Inflammatory macrophage (primary cell): ENCODE measurements at regions not wholly inside any gene's neighbourhood (a gene's known extent, or its start where the extent isn't known, plus 50 kb on each side); places are given as distances from the start of the nearest gene placed in this dataset.
"Not testable (repeated sequence)": the region's sequence is repeated elsewhere in the genome, so short reads cannot be mapped to it uniquely, and the experiment has no call there.

Source experiments
- DNase-seq, 2 donors: peaks; one replicate each; pipeline ENCODE4 v3.0.0-alpha.2; 2020 to 2022

- no peak for DNase-seq
Observed at GRCh38 chr20:46785958-46786357, 76.5 kb downstream of the SLC2A10 start.

DNA sequence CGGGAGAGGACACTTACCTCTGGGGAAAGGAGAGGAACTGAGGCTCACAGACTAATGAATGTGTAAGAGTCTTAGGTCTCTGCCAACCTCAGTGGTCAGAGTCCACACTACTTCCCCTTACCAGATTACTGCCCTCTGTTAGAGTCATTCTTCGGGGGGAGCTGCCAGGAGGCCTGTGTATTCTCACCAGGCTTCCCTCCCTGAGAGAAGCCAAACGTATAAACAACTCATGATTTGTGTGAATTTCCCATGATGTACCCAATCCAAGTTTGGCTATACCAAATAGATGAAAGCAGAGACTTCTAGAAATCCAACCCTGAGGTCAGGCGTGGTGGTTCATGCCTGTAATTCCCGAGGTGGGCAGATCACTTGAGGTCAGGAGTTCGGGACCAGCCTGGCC is 77.1 kb downstream of the SLC2A10 start:
- DNase-seq = no peak

DNA sequence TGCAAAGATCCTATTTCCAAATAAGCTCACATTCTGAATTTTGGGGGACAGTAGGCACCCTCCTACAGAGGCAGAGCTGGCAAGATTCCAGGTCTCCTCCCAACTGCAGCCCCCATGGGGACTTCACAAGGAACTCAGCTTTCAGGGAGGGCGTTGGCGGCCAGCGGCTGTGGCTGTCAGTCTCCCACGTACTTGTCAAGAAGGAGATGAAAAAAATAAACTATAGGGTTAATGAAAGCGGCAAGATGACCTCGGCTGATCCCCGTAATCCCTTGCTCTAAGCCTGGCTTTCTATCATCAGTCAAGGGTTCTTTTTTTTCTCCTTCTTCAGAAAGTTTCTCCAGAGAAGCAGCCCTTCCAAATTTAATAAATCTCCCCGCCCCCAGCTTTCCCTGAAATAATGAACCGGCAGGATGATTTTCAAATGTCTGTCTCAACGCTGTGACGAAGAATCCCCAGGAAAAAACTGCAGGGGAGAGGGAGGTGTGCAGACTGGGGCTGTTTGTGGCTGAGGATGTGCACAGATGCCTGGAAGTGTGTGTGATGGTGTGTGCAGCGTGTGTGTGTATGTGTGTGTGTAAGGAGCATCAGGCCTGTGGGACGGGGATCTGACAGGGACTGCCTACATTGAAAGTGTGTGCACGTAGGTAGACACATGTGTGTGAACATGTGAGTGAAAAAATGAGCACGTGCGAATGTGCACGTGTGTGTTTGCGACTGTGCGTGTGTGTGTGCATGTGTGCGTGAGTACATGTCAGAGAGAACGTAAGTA is 78.7 kb downstream of the SLC2A10 start:
- no peak for DNase-seq

DNA sequence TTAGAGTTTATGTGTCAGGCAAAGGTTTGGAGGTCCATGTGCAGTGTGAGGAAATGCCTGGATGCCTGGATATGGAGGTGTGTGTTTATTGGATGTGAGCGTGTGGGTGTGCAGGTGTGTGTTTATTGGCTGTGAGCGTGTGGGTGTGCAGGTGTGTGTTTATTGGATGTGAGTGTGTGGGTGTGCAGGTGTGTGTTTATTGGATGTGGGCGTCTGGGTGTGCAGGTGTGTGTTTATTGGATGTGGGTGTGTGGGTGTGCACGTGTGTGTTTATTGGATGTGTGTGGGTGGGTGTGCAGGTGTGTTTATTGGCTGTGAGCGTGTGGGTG is 79.3 kb downstream of the SLC2A10 start:
- DNase-seq = not testable (repeated sequence)

DNA sequence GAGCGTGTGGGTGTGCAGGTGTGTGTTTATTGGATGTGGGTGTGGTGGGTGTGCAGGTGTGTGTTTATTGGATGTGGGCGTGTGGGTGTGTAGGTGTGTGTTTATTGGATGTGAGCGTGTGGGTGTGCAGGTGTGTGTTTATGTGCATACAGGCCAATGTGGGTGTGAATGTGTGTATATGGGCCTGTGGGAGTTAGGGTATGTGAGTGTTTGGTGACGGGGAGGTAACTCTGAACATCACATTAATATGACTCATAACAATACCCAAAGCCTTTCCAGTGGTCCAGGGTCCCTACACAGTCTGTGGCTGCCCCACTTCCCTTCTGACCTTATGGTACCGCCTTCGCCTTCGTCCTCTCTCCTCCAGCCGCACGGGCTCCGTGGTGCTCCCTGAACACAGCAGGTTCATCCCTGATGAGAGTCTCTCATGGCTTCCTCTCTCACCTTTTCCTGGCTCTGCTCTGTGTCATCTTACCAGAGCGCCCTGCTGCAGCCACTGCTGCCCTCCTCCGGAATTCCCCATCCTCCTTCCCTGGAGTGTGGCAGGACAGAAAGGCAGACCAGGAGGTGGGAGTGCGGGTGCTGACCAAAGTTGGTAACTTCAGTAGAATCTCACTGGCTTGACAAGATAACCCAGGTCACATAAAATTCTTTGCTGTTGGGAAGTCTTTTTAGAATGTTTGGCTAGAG is 80.0 kb downstream of the SLC2A10 start:
- no peak for DNase-seq

GRCh38 chr20:46791722-46792416 is 82.4 kb downstream of the SLC2A10 start:
- DNase-seq = no peak

DNA sequence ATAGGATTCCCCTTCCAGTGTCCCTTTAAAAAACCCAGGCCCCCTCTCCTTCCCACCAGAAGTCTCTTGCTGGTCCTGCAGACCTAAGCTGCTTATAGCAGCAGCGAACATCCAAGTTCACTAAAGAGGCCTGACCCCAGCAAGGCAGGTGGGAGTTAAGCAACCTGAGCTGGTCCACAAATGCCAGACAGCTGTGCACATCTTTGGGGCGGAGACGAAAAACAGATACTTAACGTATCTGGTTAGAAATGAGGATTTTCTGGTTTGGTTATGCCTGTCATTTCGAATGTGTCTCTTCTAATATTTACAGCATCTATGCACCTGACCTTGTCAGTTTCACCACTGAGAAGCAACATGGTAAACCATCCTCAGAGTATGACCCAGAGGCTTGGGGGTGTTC is 87.8 kb downstream of the SLC2A10 start:
- no peak for DNase-seq

DNA sequence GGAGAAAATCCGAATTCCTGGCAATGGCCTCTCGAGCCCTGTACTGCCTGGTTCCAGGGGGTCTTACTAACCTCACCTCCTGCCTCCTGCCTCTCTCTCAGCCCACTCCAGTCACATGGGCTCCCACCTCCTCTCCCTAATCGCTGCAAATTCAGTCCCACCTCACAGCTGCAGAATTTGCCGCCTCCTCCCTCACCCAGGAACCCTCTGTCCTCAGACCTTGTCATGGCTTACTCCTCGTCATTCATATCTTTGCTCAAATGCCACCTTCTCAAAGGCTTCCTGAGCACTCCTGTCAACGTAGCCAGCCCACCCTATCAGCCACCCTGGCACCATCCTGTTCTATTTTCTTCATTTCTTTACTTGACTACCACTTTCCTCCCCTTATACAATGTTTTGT is 89.0 kb downstream of the SLC2A10 start:
- DNase-seq = no peak

DNA sequence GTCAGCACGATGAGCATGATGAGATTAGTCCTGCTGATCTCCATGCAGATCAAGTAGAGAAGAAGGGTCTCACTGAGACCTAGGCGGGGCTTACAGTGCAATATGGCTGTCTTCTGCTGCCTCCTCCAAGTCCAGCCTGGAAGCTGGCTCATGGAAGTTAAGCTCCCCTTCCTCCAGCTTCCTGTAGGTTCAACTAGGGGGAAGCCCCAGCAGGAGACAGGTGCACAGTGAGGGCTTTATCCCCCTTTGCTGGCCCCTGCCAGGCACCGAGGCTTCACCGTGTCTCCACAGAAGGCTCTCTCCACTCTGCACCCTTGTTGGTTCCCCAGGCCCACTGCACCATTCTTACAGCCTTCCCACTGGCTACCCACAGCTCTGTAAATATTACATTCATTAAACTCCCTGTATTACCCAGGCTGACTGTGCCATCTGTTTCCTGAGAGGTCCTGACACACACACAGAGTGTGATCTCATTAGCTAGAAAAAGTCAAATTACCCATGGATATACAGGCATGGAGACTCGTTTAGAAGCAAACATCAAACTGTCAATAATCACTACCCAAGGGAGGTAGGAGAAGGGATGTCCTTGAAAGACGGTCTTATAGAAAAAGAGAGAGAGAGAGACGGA is 90.4 kb downstream of the SLC2A10 start:
- no peak for DNase-seq

DNA sequence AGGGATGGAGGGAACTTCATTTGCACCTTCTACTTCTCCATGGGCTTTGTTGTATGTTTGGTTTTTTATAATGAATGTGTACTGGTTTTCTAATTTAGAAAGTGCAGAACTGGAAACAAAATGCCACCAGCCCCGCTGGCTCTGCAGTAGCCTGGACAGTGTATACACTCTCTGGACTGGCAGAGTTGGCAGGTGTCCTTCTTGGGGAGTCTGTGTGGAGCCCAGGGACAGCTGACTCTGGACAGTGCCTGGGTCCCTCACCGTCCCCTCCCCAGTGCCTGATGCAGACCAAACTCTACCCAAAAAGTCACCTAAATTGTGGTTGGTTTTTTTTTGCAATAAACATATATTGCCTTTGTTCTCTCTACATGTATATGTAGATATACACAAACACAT is 91.0 kb downstream of the SLC2A10 start:
- DNase-seq = no peak

DNA sequence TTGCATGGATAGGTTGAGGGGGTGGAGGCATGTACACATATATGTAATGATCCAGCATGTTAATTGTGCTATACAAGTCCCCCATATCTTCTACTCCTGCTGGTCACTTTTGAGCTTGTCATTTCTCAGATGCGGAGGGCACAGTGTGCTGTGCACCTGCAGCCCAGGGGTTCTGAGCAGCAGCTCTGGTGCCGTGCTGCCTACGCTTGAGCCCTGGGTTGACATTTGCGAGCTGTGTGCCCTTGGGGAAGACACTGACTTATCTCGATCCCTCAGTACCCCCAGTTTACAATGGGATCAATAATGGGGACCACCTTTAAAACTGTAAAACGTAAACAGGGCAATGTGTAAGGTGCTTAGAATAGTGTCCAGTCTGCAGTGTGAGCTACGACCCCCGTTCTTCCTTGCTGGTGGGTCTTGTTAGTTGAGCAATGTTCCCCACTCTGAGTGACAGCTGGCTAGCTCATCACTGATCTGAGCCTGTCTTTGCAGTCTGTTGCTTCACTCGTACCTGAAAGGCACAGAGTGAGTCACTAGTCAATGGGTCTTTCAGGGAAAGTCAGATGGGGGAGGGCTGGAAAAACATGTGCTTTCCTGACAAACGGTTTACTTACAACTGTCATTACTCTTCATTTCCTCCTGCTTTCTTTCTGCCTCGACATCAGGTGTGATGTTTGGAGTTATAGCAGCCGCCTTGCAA is 91.7 kb downstream of the SLC2A10 start:
- no peak for DNase-seq

GRCh38 chr20:46802722-46803121 is 91.9 kb upstream of the EYA2 start:
- DNase-seq = no peak

- DNase-seq = peak; percentile 33 to 58
Observed at GRCh38 chr20:46803123-46804020, 91.3 kb upstream of the EYA2 start.

GRCh38 chr20:46804126-46804525 is 90.5 kb upstream of the EYA2 start:
- no peak for DNase-seq

- DNase-seq = no peak
Observed at GRCh38 chr20:46805836-46806235, 88.8 kb upstream of the EYA2 start.

- DNase-seq = no peak
Observed at GRCh38 chr20:46807998-46808397, 86.6 kb upstream of the EYA2 start.

- no peak for DNase-seq
Observed at GRCh38 chr20:46808565-46808964, 86.1 kb upstream of the EYA2 start.

GRCh38 chr20:46809706-46810360 is 84.8 kb upstream of the EYA2 start:
- no peak for DNase-seq

DNA sequence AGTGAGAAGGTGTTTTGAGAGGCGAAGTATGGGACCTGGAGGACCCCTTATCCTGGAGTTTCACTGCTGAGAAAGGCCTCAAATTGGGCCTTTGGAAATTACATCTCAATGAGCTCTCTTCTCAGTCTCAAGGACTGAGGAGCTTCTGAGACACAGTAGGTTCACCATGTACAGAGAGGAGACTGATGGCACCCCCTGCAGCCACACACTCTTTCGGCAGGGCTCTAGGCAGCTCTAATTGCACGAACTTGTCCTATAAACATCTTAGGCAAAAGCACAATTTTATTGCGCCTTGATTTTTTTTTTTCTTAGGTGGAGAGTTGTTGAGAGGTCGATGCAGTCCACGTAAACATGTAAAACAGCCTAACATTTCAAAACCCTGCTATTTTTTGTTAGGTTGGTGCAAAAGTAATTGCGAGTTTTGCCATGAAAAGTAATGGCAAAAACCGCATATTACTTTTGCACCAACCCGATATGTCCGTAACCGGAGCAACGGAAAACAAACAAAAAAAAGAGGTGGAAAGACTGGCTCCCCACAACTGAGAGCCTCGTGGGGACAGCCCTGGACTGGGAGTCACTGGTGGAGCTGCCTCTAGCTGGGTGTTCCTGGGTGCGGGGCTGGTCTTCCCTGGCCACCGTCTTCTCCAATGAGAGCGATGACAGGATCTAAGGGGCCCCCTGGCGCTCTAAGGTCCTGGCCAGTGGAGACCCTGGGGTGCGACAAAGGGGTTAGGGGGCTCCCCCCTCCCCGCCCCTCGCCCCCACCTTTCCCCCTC is 84.0 kb upstream of the EYA2 start:
- no peak for DNase-seq
